Activated CD4-positive, alpha-beta T cell treated with anti-CD3 and anti-CD28 coated beads for 36 hours (primary cell): ENCODE measurements at regions not wholly inside any gene's neighbourhood (a gene's known extent, or its start where the extent isn't known, plus 50 kb on each side); places are given as distances from the start of the nearest gene placed in this dataset.

Experiments
- ATAC-seq: fragments of 200-7000 bp; cut with Tn5 transposase; one replicate; pipeline ENCODE4 v1.10.0; 2021; ENCODE audit warnings: mild to moderate bottlenecking, moderate library complexity
- CTCF ChIA-PET: fragments of 350-600 bp; sonication (Branson Sonifier 250); formaldehyde crosslinking; loops from one replicate; lab custom pipeline; 2021; ENCODE audit warnings: antibody characterized with exemption; lab: Charles Lee
- POLR2A ChIA-PET: fragments of 350-600 bp; sonication (Branson Sonifier 250); formaldehyde crosslinking; loops from one replicate; lab custom pipeline; 2021; ENCODE audit warnings: antibody characterized with exemption, inconsistent platforms; lab: Charles Lee
- DNase-seq: peaks from one replicate; pipeline ENCODE4 v3.0.0-alpha.2; 2020
- H3K27ac Mint-ChIP-seq: one replicate; pipeline ENCODE4 v1.8.0; 2021; ENCODE audit warnings: mixed read lengths
- H3K27me3 Mint-ChIP-seq: one replicate; pipeline ENCODE4 v1.8.0; 2021; ENCODE audit warnings: mixed read lengths
- H3K36me3 Mint-ChIP-seq: one replicate; pipeline ENCODE4 v1.8.0; 2021; ENCODE audit warnings: low read depth, mixed read lengths
- H3K4me1 Mint-ChIP-seq: one replicate; pipeline ENCODE4 v1.8.0; 2021; ENCODE audit warnings: mixed read lengths
- H3K4me3 Mint-ChIP-seq: one replicate; pipeline ENCODE4 v1.8.0; 2021; ENCODE audit warnings: mild to moderate bottlenecking, moderate library complexity, mixed read lengths
- H3K9me3 Mint-ChIP-seq: one replicate; pipeline ENCODE4 v1.8.0; 2021; ENCODE audit warnings: low read depth, mixed read lengths
- intact Hi-C, 2 experiments: fragments of 100-400 bp; cut with DNase I in 1 of 2; cut with micrococcal nuclease in 1 of 2; formaldehyde crosslinking; loops; one replicate each; pipeline versions ENCODE4 v1.14.2 to v1.15.1; 2022 to 2024; cut with DNase I, micrococcal nuclease

DNA sequence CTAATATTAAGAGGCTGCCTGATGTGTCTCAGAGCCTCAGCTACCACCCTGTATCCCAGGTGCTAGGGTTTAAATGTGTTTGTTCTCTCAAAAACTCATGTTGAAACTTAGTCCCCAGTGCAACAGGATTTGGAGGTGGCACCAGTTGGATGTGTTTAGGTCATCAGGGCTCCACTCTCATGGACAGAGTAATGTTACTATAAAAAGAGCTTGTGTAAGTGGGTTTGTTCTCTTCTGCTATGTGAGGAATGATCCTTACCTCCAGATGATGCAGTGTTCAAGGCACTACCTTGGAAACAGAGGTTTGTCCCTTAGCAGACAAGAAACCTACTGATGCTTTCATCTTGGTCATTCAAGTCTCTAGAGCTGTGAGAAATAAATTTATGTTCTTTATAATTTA lies 164.9 kb upstream of the EPHA7 start:
- no peak for ATAC-seq
- POLR2A ChIA-PET, result interaction anchor here (0.6 kb wide), 1 partner anchor 1159 kb away, joined by 3 read pairs; no protein-coding TSS in a partner anchor
- H3K9me3 Mint-ChIP-seq, result peaks cover 3% of the 10 kb centered on the region
- no peak overlapping the region for H3K4me3 Mint-ChIP-seq
- H3K36me3 Mint-ChIP-seq, result no peaks in the 10 kb centered on the region
- intact Hi-C loops, result no loop called here
- no peak for DNase-seq
- CTCF ChIA-PET, result no interaction called here
- H3K4me1 Mint-ChIP-seq, result no peaks in the 10 kb centered on the region
- no peaks in the 10 kb centered on the region for H3K27me3 Mint-ChIP-seq
- H3K27ac Mint-ChIP-seq, result no peak overlapping the region

DNA sequence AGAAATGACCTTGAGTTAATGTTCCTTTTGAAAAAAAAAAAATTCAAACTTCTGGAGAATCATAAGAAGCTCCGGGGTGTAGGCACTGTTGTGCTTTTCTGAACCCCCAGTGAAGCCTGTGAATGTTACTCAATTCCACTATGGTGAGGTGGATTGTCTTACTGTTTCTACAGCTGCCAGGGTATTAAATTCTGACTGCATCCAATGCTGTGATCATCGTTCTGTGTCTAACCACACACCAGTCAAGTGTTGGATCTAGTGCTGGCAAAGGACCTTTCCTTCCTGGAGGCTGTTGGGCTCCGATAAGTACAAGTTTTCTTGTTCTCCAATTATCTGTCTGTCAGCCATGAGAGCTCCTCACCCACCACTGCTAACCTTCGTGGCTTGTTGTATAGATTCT lies 162.0 kb upstream of the EPHA7 start:
- no peaks in the 10 kb centered on the region for H3K36me3 Mint-ChIP-seq
- no peak overlapping the region for H3K27ac Mint-ChIP-seq
- no peaks in the 10 kb centered on the region for H3K27me3 Mint-ChIP-seq
- no peaks in the 10 kb centered on the region for H3K4me1 Mint-ChIP-seq
- no peak overlapping the region for H3K4me3 Mint-ChIP-seq
- ChIA-PET POLR2A (no interaction called here), CTCF (no interaction called here)
- DNase-seq (no peak), ATAC-seq (no peak)
- peaks cover 3% of the 10 kb centered on the region for H3K9me3 Mint-ChIP-seq
- intact Hi-C loops, result no loop called here

DNA sequence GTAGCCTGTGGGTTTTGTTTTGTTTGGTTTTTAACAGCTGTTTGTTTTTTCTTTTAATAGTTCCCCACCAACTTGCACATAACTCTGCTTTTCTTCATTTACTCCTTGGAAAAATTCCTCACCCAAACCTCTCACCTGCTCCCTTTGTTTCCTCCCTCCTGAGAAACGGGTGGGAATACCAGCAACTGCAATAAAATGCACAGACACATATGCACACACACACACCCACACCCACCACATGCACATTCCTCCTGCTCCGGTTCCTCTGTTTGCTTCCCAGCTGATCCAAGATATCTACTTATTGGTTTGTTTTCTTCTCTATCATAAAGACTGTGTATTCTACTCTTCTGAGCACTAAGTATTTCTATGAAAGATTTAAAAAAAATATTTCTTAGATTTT lies 161.1 kb upstream of the EPHA7 start:
- CTCF ChIA-PET, result no interaction called here
- Mint-ChIP-seq H3K4me3 (no peak overlapping the region), H3K27ac (no peak overlapping the region), H3K4me1 (no peaks in the 10 kb centered on the region), H3K9me3 (peaks cover under 1% of the 10 kb centered on the region), H3K27me3 (no peaks in the 10 kb centered on the region), H3K36me3 (no peaks in the 10 kb centered on the region)
- DNase-seq (no peak), ATAC-seq (no peak)
- POLR2A ChIA-PET, result no interaction called here
- intact Hi-C loops, result no loop called here

DNA sequence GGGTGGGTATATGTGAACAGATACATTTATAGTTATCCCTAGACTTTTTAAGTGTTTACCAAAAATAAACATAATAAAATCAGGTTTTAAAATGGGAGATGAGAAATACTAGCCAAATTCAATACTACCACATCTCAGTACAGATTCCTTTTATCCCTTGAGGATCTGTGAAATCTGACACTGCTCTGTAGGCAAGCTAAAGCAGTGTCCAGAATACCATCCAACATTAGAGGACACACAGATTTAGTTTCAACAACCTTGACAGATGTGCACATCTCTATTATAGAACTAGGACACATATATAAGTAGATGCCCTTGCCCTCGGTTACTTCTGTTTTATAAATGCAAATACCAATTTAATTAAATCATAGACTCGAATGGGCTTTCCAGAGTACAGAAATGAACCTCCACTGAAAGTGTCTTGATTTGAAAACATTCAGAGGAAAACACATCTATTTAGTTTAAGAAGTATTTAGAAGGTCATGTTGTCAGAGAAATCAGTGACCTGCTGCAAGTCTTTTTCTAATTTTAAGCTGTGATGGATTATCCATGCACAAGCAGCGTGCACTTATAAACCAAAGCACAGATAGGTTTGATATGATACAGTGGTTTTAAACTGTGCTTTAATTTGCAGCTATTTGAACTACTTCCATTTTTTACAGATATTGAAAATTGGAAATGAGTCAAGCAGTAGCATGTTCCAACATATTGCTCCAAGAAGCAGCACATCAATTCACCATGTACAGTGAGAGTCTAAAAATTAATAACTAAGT lies 156.3 kb upstream of the EPHA7 start:
- Mint-ChIP-seq H3K36me3 (no peaks in the 10 kb centered on the region), H3K27ac (no peak overlapping the region), H3K9me3 (no peaks in the 10 kb centered on the region), H3K27me3 (no peaks in the 10 kb centered on the region), H3K4me1 (no peaks in the 10 kb centered on the region), H3K4me3 (no peak overlapping the region)
- intact Hi-C loops, result no loop called here
- ChIA-PET POLR2A (no interaction called here), CTCF (no interaction called here)
- no peak for DNase-seq
- ATAC-seq, result no peak

DNA sequence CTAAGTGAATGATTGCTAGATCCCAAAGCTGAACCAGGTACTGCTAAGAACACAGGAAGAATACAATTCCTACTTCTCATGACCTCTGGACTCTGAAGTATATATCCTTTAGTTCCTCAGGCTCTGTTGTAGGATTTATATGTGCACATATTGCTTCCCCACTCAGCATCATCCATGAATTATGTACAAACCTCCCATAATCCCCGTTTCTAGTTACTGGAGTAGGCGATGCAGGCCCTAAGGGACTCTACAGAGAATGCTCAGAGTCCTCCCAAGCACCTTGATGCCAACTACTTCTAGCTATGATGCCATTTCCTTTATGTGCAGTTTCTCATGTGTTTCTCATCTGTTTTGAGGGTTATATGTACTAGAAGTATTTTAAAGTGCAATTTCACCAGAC lies 154.9 kb upstream of the EPHA7 start:
- DNase-seq, result no peak
- ChIA-PET POLR2A (no interaction called here), CTCF (no interaction called here)
- Mint-ChIP-seq H3K9me3 (no peaks in the 10 kb centered on the region), H3K4me1 (no peaks in the 10 kb centered on the region), H3K27me3 (no peaks in the 10 kb centered on the region), H3K27ac (no peak overlapping the region), H3K36me3 (no peaks in the 10 kb centered on the region), H3K4me3 (no peak overlapping the region)
- no peak for ATAC-seq
- intact Hi-C loops, result no loop called here

DNA sequence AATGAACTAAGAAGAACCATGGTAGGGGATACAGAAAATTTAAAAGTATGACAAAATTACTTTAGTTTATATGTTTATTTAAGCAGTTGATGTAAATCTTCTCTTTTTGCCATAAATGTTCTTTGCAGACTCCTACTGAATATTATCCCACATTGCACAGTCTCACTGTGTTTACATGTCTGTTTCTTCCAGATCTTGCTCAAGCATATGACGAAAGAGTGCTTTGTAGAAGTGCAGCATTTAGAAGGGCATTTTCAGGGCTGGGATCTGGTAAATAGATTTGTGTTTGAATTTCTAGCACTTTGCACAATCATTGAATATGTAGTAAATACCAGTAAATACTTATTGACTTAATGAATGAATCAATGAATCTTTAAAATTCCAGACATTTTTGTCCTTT lies 152.0 kb upstream of the EPHA7 start:
- intact Hi-C loops, result no loop called here
- no peak for ATAC-seq
- no peaks in the 10 kb centered on the region for H3K36me3 Mint-ChIP-seq
- H3K27ac Mint-ChIP-seq, result no peak overlapping the region
- CTCF ChIA-PET, result no interaction called here
- H3K4me3 Mint-ChIP-seq, result no peak overlapping the region
- H3K4me1 Mint-ChIP-seq, result no peaks in the 10 kb centered on the region
- peaks cover 2% of the 10 kb centered on the region for H3K9me3 Mint-ChIP-seq
- DNase-seq, result no peak
- no peaks in the 10 kb centered on the region for H3K27me3 Mint-ChIP-seq
- POLR2A ChIA-PET, result no interaction called here

DNA sequence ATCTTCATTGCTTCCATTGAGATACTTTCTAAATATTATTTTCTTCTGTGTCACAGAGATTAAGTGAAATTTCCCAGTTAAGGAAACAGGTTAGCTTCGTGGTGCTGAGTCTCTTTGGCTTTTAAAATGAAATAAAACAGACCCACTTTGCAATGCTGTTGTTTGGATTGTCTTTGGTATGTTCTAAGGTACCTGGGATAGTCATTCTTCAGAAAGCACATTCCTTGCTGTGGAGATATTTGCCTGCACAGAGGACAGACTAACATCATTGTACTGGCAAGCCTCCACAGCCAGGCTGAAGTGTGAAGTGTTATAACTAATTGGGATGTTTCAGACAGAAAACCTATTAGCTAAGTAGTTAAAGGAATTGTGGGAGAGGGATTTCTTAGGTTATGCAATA lies 148.8 kb upstream of the EPHA7 start:
- CTCF ChIA-PET, result no interaction called here
- H3K4me1 Mint-ChIP-seq, result no peaks in the 10 kb centered on the region
- H3K36me3 Mint-ChIP-seq, result no peaks in the 10 kb centered on the region
- H3K4me3 Mint-ChIP-seq, result no peak overlapping the region
- ATAC-seq (no peak), DNase-seq (no peak)
- no peak overlapping the region for H3K27ac Mint-ChIP-seq
- POLR2A ChIA-PET, result no interaction called here
- H3K9me3 Mint-ChIP-seq, result peaks cover 4% of the 10 kb centered on the region
- intact Hi-C loops, result no loop called here
- no peaks in the 10 kb centered on the region for H3K27me3 Mint-ChIP-seq

DNA sequence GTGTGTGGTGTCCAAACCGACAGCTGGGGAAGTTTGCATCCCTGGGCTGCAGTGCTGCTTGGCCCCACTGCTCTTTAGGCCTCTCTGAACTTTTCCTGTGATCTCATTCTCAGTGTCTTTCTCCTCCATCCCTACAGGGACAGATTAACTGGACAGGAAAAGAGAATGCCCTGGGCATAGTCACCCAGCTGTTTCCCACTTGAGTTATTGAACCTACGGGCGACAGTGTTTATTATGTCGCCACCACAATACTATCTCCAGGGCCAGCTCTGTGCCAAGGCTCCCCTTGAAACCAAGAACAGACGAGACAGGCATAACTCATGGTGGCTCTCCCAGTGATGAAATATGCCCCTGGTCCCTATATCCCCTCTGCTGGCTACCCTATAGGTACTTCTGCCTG lies 147.8 kb upstream of the EPHA7 start:
- ChIA-PET POLR2A (no interaction called here), CTCF (no interaction called here)
- no peak overlapping the region for H3K4me3 Mint-ChIP-seq
- intact Hi-C loops, result no loop called here
- H3K36me3 Mint-ChIP-seq, result no peaks in the 10 kb centered on the region
- H3K27ac Mint-ChIP-seq, result no peak overlapping the region
- no peaks in the 10 kb centered on the region for H3K4me1 Mint-ChIP-seq
- ATAC-seq (no peak), DNase-seq (no peak)
- H3K9me3 Mint-ChIP-seq, result peaks cover 4% of the 10 kb centered on the region
- H3K27me3 Mint-ChIP-seq, result no peaks in the 10 kb centered on the region

DNA sequence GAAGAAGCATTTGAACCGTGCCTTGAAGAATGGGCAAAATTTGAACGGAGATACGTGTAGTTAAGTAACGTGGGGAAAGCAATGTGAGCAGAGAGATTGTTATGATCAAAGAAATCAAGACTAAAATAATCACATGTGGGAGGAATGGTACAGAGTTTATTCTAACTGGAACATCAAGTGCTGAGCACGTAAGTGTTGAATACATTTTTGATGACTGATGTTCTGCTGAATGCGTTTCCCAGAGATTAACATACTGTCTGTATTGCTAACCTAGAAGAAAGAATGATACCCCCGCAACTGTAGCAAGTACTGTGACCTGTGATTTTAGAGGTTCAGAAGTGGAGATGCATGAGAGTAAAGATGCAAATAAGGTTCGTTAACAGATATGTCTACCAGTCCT lies 146.9 kb upstream of the EPHA7 start:
- Mint-ChIP-seq H3K4me1 (no peaks in the 10 kb centered on the region), H3K9me3 (peaks cover 4% of the 10 kb centered on the region), H3K4me3 (no peak overlapping the region), H3K36me3 (no peaks in the 10 kb centered on the region), H3K27me3 (no peaks in the 10 kb centered on the region), H3K27ac (no peak overlapping the region)
- ATAC-seq (no peak), DNase-seq (no peak)
- ChIA-PET CTCF (no interaction called here), POLR2A (no interaction called here)
- intact Hi-C loops, result no loop called here

DNA sequence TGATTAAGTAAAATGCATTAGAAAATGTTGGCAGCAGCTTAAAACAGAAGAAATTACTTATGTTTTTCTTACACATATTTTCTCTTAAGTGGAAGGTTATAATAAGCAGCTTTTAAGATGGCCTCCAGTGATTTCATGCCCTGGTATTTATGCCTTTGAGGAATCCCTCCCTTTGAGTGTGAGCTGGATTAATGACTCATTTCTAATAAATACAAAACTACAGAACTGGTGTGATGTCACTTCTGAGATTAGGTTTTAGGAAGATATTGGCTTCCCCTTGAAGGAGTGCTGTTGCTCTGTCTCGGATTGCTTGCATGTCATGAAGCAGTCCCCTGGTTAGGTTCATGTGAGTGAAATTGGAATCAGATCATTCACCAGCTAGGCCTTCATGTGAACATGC lies 143.2 kb upstream of the EPHA7 start:
- H3K36me3 Mint-ChIP-seq, result no peaks in the 10 kb centered on the region
- no peaks in the 10 kb centered on the region for H3K4me1 Mint-ChIP-seq
- DNase-seq, result no peak
- no peak for ATAC-seq
- H3K4me3 Mint-ChIP-seq, result no peak overlapping the region
- CTCF ChIA-PET, result interaction anchor here (0.8 kb wide), 1 partner anchor 1543 kb away, joined by 3 read pairs; no protein-coding TSS in a partner anchor
- intact Hi-C loops, result no loop called here
- H3K27me3 Mint-ChIP-seq, result no peaks in the 10 kb centered on the region
- no peak overlapping the region for H3K27ac Mint-ChIP-seq
- POLR2A ChIA-PET, result no interaction called here
- H3K9me3 Mint-ChIP-seq, result peaks cover 6% of the 10 kb centered on the region

DNA sequence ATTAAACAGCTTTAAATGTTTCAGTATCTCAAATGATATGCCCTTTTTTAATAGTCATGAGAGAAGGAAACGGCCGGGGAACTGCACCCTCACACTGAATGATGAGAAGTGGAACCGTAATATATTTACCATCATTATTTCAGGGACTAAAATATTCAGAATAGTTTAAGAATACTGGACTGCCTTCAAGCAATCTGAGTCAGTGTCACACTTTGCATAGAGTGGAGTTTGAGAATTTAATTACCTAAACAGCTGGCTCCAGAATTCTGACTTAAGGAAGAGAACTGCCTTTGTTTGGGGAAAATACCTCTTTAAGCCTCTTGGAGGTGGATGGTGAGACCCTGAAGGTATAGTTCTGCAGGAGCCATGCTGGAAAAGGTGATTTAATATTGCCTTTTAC lies 135.9 kb upstream of the EPHA7 start:
- H3K4me1 Mint-ChIP-seq, result no peaks in the 10 kb centered on the region
- ChIA-PET CTCF (no interaction called here), POLR2A (no interaction called here)
- intact Hi-C loops, result no loop called here
- H3K4me3 Mint-ChIP-seq, result no peak overlapping the region
- H3K36me3 Mint-ChIP-seq, result no peaks in the 10 kb centered on the region
- H3K27me3 Mint-ChIP-seq, result no peaks in the 10 kb centered on the region
- DNase-seq (no peak), ATAC-seq (no peak)
- peaks cover 2% of the 10 kb centered on the region for H3K9me3 Mint-ChIP-seq
- H3K27ac Mint-ChIP-seq, result no peak overlapping the region

DNA sequence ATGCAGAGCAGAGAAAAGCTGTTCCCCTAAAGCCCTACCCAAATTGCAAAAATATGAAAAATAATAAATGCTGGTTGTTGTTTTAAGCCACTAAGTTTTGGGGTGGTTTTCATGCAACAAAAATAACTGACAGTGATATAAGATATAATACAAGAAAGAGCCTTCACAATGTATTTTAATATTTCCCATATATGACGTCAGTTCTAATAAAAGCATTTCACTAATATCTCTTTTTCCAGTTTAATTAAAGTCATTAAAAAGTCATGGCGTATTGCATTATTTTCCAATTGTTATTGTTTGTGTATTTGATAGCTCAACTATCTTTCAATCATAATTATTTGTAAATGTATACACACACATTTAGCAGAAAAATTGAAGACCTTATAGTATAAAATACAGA lies 134.7 kb upstream of the EPHA7 start:
- peaks cover 2% of the 10 kb centered on the region for H3K9me3 Mint-ChIP-seq
- DNase-seq (no peak), ATAC-seq (no peak)
- no peaks in the 10 kb centered on the region for H3K27me3 Mint-ChIP-seq
- intact Hi-C loops, result no loop called here
- no peaks in the 10 kb centered on the region for H3K36me3 Mint-ChIP-seq
- H3K4me3 Mint-ChIP-seq, result no peak overlapping the region
- no peak overlapping the region for H3K27ac Mint-ChIP-seq
- POLR2A ChIA-PET, result no interaction called here
- CTCF ChIA-PET, result no interaction called here
- H3K4me1 Mint-ChIP-seq, result no peaks in the 10 kb centered on the region
